OCI-LY3 (cell line): ENCODE measurements at regions not wholly inside any gene's neighbourhood (a gene's known extent, or its start where the extent isn't known, plus 50 kb on each side); places are given as distances from the start of the nearest gene placed in this dataset.

Source experiments
- H2AFZ ChIP-seq: fragments of 200-600, 300-600 bp; shearing (Covaris generic); 2 replicates; pipeline ENCODE4 v1.6.0; 2014; ENCODE audit warnings: antibody characterized with exemption, low read depth, low read length
- H3K27ac ChIP-seq: fragments of 200-600, 300-600 bp; sonication (generic); 2 replicates; pipeline ENCODE4 v1.5.1; 2014; ENCODE audit warnings: mild to moderate bottlenecking, low read length, moderate library complexity, mixed read lengths
- H3K27me3 ChIP-seq: fragments of 200-600, 300-600 bp; sonication (generic); 2 replicates; pipeline ENCODE4 v1.6.1; 2014; ENCODE audit warnings: low read depth, low read length, mixed read lengths
- H3K36me3 ChIP-seq: fragments of 200-600, 300-600 bp; sonication (generic); replicated peaks from 2 replicates; pipeline ENCODE3; 2014; ENCODE audit warnings: low read depth, low read length, mixed read lengths
- H3K4me1 ChIP-seq: fragments of 300-600, 200-600 bp; sonication (generic); 2 replicates; pipeline ENCODE4 v1.6.1; 2014; ENCODE audit warnings: low read length, mixed read lengths
- H3K4me2 ChIP-seq: fragments of 200-600, 300-600 bp; sonication (generic); 2 replicates; pipeline ENCODE4 v1.6.1; 2014; ENCODE audit warnings: low read length, mixed read lengths
- H3K4me3 ChIP-seq: fragments of 300-600, 200-600 bp; sonication (generic); 2 replicates; pipeline ENCODE4 v1.5.1; 2014; ENCODE audit warnings: antibody characterized with exemption, mild to moderate bottlenecking, low read length, moderate library complexity
- H3K79me2 ChIP-seq: fragments of 300-600, 200-600 bp; shearing (Covaris generic); 2 replicates; pipeline ENCODE4 v1.6.1; 2014; ENCODE audit warnings: mild to moderate bottlenecking, low read length, mixed read lengths
- H3K9ac ChIP-seq: fragments of 300-600, 200-600 bp; shearing (Covaris generic); 2 replicates; pipeline ENCODE4 v1.6.0; 2014; ENCODE audit warnings: mild to moderate bottlenecking, low read length, moderate library complexity
- H3K9me3 ChIP-seq: fragments of 200-600, 300-600 bp; shearing (Covaris generic); 2 replicates; pipeline ENCODE4 v1.6.1; 2014; ENCODE audit warnings: low read length, mixed read lengths; ENCODE audit not compliant: insufficient read depth
- H4K20me1 ChIP-seq: fragments of 200-600, 300-600 bp; sonication (generic); 2 replicates; pipeline ENCODE4 v1.6.1; 2016; ENCODE audit warnings: low read length, mixed read lengths; ENCODE audit not compliant: insufficient read depth
- CTCF ChIP-seq: fragments of 200-600, 300-600 bp; sonication (generic); IDR thresholded peaks from 2 replicates; pipeline ENCODE4 v1.5.1; 2014; ENCODE audit warnings: antibody characterized with exemption, low read length, low read depth
- EZH2phosphoT487 ChIP-seq: fragments of 200-600 bp; shearing (Covaris generic); IDR thresholded peaks from 2 replicates; pipeline ENCODE4 v1.6.1; 2018; ENCODE audit warnings: antibody characterized with exemption, mixed run types, low read depth

- no peaks in the 10 kb centered on the region for H3K79me2 ChIP-seq
- H3K4me3 ChIP-seq: no peak overlapping the region
- no peak overlapping the region for H3K27ac ChIP-seq
- no peak overlapping the region for H3K9ac ChIP-seq
- TF ChIP-seq CTCF: no peak
- TF ChIP-seq EZH2phosphoT487: no peak
- no peaks in the 10 kb centered on the region for H3K36me3 ChIP-seq
- H3K4me1 ChIP-seq: peaks cover 8% of the 10 kb centered on the region
- H3K27me3 ChIP-seq: no peaks in the 10 kb centered on the region; the same call in 1 of the 2 replicates
- no peak overlapping the region for H3K4me2 ChIP-seq
- H2AFZ ChIP-seq: no peak overlapping the region
- no peaks in the 10 kb centered on the region for H3K9me3 ChIP-seq
- no peaks in the 10 kb centered on the region for H4K20me1 ChIP-seq
Measured at GRCh38 chr2:118502106-118502505, 345.3 kb downstream of the EN1 start.

- Histone ChIP-seq H3K27ac (no peak overlapping the region), H3K4me3 (no peak overlapping the region), H3K4me1 (peaks cover 8% of the 10 kb centered on the region), H3K36me3 (no peaks in the 10 kb centered on the region), H3K79me2 (no peaks in the 10 kb centered on the region), H2AFZ (no peak overlapping the region), H3K4me2 (no peak overlapping the region), H4K20me1 (no peaks in the 10 kb centered on the region), H3K9me3 (no peaks in the 10 kb centered on the region), H3K27me3 (no peaks in the 10 kb centered on the region; the same call in 1 of the 2 replicates), H3K9ac (no peak overlapping the region)
- TF ChIP-seq EZH2phosphoT487 (no peak), CTCF (no peak)
Measured at GRCh38 chr2:118498943-118499342, 348.5 kb downstream of the EN1 start.

- no peaks in the 10 kb centered on the region for H3K36me3 ChIP-seq
- H4K20me1 ChIP-seq: no peaks in the 10 kb centered on the region
- H2AFZ ChIP-seq: no peak overlapping the region
- H3K4me3 ChIP-seq: no peak overlapping the region
- no peaks in the 10 kb centered on the region; the same call in 1 of the 2 replicates for H3K27me3 ChIP-seq
- no peaks in the 10 kb centered on the region for H3K79me2 ChIP-seq
- no peak overlapping the region for H3K27ac ChIP-seq
- no peak overlapping the region for H3K4me2 ChIP-seq
- no peak overlapping the region for H3K9ac ChIP-seq
- H3K9me3 ChIP-seq: no peaks in the 10 kb centered on the region
- H3K4me1 ChIP-seq: peaks cover 18% of the 10 kb centered on the region
- no peak for TF ChIP-seq EZH2phosphoT487
- TF ChIP-seq CTCF: no peak
Measured at GRCh38 chr2:118496870-118497611, 350.4 kb downstream of the EN1 start.

- Histone ChIP-seq H3K27me3 (no peaks in the 10 kb centered on the region; the same call in 1 of the 2 replicates), H3K9ac (no peak overlapping the region), H3K4me3 (no peak overlapping the region), H3K4me1 (peaks cover 18% of the 10 kb centered on the region), H3K4me2 (no peak overlapping the region), H3K79me2 (no peaks in the 10 kb centered on the region), H3K9me3 (no peaks in the 10 kb centered on the region), H3K36me3 (no peaks in the 10 kb centered on the region), H4K20me1 (no peaks in the 10 kb centered on the region), H3K27ac (no peak overlapping the region), H2AFZ (no peak overlapping the region)
- TF ChIP-seq CTCF (no peak), EZH2phosphoT487 (no peak)
Measured at GRCh38 chr2:118496467-118496866, 351.0 kb downstream of the EN1 start.
